Mammary epithelial cell (primary cell): ENCODE measurements at regions not wholly inside any gene's neighbourhood (a gene's known extent, or its start where the extent isn't known, plus 50 kb on each side); places are given as distances from the start of the nearest gene placed in this dataset.

Experiments used
- CTCF ChIP-seq, 2 donors: IDR thresholded peaks in 1 of 2; conservative IDR thresholded peaks in 1 of 2; 2 replicates each; pipeline ENCODE4 v1.5.1; 2011 to 2012; ENCODE audit warnings: inconsistent platforms in 2 of 2, low read length in 2 of 2, mild to moderate bottlenecking in 2 of 2, control low read depth in 1 of 2, low read depth in 1 of 2; ENCODE audit not compliant: insufficient read depth in 1 of 2; ENCODE audit errors: extremely low read depth in 1 of 2
- EZH2 ChIP-seq: IDR thresholded peaks from 2 replicates; pipeline ENCODE4 v1.6.1; 2012; ENCODE audit warnings: low read length, inconsistent platforms, borderline replicate concordance

- TF ChIP-seq EZH2 (no peak), CTCF (conservative IDR thresholded peaks at IDR 0.05 in 1 of 2, IDR thresholded peaks at IDR 0.05 in 1 of 2; ENCODE audit: extremely low read depth in 1 of 2, insufficient read depth in 1 of 2, low read depth in 1 of 2, low read length in 2 of 2) (no peak)
These were observed 1384.3 kb upstream of the NXPH2 start for GRCh38 chr2:140164449-140164848.
